Ovary (tissue), 3 donors: ENCODE measurements at regions not wholly inside any gene's neighbourhood (a gene's known extent, or its start where the extent isn't known, plus 50 kb on each side); places are given as distances from the start of the nearest gene placed in this dataset.

Experiments used
- EP300 ChIP-seq: sonication (generic); formaldehyde crosslinking; IDR thresholded peaks from one replicate; pipeline ENCODE4 v1.6.1; 2017; ENCODE audit warnings: antibody characterized with exemption
- POLR2A ChIP-seq: fragments of 450-650 bp; IDR thresholded peaks from one replicate; pipeline ENCODE4 v1.6.1; 2017; ENCODE audit warnings: antibody characterized with exemption, mild to moderate bottlenecking, moderate library complexity
- TF ChIP-seq, protein P1 (sequence below), 3 donors: fragments of 450-650 bp in 2 of 3; fragments of 200-600 bp in 1 of 3; IDR thresholded peaks; one replicate each; pipeline versions ENCODE4 v1.5.1 to v1.8.0; 2016 to 2022; ENCODE audit warnings: antibody characterized with exemption in 3 of 3, mild to moderate bottlenecking in 1 of 3
- donor health status: DM: no; HTN: no; CAD: no.

- TF ChIP-seq, protein P1, sequence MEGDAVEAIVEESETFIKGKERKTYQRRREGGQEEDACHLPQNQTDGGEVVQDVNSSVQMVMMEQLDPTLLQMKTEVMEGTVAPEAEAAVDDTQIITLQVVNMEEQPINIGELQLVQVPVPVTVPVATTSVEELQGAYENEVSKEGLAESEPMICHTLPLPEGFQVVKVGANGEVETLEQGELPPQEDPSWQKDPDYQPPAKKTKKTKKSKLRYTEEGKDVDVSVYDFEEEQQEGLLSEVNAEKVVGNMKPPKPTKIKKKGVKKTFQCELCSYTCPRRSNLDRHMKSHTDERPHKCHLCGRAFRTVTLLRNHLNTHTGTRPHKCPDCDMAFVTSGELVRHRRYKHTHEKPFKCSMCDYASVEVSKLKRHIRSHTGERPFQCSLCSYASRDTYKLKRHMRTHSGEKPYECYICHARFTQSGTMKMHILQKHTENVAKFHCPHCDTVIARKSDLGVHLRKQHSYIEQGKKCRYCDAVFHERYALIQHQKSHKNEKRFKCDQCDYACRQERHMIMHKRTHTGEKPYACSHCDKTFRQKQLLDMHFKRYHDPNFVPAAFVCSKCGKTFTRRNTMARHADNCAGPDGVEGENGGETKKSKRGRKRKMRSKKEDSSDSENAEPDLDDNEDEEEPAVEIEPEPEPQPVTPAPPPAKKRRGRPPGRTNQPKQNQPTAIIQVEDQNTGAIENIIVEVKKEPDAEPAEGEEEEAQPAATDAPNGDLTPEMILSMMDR (IDR thresholded peaks at IDR 0.05), result no peak
- TF ChIP-seq POLR2A (no peak), EP300 (no peak)
Observed at GRCh38 chr11:128231845-128232410, 355.4 kb downstream of the ETS1 start.
